ENCODE measurements at regions not wholly inside any gene's neighbourhood (a gene's known extent, or its start where the extent isn't known, plus 50 kb on each side); places are given as distances from the start of the nearest gene placed in this dataset.

GRCh38 chr2:150697596-150697995 lies 210.1 kb upstream of the RND3 start:
- TF ChIP-seq PBX3 (CRISPR knock-in tag; IDR thresholded peaks at IDR 0.05) (no peak), CTCF (tag by site-specific recombination; IDR thresholded peaks at IDR 0.05) (no peak), PATZ1 (tag by site-specific recombination; IDR thresholded peaks at IDR 0.05) (no peak), ZBTB49 (tag by site-specific recombination; IDR thresholded peaks at IDR 0.05; ENCODE audit: low read depth) (no peak), ZNF239 (tag by site-specific recombination; IDR thresholded peaks at IDR 0.05) (no peak), ZNF26 (tag by site-specific recombination; IDR thresholded peaks at IDR 0.05) (no peak), ZNF664 (tag by site-specific recombination; IDR thresholded peaks at IDR 0.05) (no peak), ZNF558 (tag by site-specific recombination; IDR thresholded peaks at IDR 0.05) (no peak), REST (tag by site-specific recombination; IDR thresholded peaks at IDR 0.05) (no peak), ZBTB26 (tag by site-specific recombination; optimal IDR thresholded peaks at IDR 0.05) (no peak), ZNF707 (tag by site-specific recombination; IDR thresholded peaks at IDR 0.05) (no peak), HIC1 (tag by site-specific recombination; IDR thresholded peaks at IDR 0.05) (no peak), KLF10 (tag by site-specific recombination; IDR thresholded peaks at IDR 0.05) (no peak)

All from HEK293 (cell line).